ENCODE measurements at regions not wholly inside any gene's neighbourhood (a gene's known extent, or its start where the extent isn't known, plus 50 kb on each side); places are given as distances from the start of the nearest gene placed in this dataset.
A peak's percentile ranks its signal among the peaks of the same experiment; 100 is the strongest.

DNA sequence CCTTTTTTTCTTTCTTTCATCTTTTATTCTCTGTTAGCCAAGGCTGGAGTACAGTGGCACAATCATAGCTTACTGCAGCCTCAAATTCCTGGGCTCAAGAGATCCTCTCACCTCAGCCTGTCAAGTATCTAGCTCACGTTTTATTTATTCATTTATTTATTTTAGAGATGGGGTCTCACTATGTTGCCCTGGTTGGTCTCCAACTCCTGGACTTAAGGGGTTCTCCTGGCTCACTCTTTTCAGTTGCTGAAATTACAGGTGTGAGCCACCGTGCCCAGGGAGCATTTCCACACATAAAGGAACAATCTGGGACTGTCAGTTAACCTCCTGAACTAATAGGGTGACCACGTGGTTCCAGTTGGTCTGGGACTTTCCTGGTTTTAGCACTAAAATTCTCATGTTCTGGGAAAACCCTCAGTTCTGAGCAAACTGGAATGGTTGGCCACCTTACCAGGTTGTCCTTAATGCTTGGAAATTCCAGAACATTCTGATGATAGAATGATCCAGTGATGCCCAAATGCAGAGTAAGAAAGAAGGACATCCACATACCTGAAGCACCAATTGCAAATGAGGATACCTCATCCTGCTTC is 105.5 kb upstream of the ZNF217 start:
- DNase-seq, result no peak

DNA sequence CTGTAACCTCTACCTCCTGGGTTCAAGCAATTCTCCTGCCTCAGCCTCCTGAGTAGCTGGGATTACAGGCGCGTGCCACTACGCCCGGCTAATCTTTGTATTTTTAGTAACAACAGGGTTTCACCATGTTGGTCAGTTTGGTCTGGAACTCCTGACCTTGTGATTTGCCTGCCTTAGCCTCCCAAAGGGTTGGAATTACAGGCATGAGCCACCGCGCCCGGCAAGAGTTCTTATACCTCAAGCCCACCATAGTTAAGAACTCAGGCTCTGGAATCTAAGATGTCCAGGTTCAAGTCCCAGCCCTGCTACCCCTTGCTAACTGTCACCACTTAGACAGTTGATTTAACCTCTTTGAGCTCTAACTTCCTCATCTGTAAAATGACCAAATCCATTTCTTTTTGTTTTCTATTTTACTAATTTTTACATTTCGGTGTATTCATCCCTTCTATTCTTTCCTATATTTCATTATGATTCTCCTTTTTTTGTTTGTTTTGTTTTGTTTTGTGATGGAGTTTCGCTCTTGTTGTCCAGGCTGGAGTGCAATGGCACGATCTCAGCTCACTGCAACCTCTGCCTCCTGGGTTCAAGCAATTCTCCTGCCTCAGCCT is 104.8 kb upstream of the ZNF217 start:
- no peak for DNase-seq

DNA sequence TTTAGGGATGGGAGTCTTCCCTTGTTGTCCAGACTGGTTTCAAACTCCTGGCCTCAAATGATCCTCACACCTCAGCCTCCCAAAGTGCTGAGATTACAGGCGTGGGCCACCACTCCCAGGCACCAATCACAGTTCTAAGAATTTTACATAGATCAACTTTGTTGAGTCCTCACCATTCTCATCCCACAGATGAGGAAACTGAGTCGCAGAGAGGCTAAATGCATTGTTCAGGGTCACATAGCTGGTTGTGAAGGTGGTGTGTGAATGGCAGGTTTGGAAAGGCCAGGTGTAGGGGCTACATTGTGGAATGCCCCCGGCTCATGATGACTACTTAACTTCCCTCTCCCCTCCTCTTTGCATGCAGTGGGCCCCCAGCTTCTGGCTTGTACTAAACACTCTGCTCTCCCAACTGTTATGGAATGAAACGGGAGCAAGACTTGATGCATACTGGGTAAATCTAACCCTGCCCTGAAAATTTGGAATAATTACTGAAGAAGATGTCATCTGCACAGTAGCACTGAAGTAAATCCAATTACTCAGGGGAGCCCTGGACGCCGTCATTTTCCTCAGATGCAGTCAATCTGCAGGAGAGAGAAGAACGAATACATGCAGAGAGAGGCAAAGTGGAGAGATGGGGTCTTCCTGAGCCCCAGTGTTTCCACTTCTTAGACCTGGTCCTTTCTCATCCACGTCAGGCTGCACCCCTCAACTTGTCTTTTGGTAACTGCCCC is 102.3 kb upstream of the ZNF217 start:
- DNase-seq, result no peak

DNA sequence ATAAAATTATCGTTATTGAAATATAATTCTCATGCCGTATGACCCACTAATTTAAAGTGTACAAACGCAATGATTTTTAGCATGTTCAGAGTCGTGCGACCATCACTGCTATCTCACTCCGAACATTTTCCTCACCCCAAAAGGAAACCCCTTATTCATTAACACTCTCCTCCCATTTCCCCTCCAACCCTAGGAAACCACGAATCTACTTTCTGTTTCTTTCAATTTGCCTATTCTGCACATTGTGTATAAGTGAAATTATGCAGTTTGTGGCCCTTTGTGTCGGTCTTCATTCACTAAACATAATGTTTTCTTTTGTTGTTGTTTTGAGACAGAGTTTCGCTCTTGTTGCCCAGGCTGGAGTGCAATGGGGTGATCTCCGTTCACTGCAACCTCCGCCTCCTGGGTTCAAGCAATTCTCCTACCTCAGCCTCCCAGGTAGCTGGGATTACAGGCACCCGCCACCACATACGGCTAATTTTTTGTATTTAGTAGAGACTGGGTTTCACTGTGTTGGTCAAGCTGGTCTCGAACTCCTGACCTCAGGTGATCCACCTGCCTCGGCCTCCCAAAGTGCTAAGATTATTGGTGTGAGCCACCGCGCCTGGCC is 99.7 kb upstream of the ZNF217 start:
- no peak for DNase-seq

DNA sequence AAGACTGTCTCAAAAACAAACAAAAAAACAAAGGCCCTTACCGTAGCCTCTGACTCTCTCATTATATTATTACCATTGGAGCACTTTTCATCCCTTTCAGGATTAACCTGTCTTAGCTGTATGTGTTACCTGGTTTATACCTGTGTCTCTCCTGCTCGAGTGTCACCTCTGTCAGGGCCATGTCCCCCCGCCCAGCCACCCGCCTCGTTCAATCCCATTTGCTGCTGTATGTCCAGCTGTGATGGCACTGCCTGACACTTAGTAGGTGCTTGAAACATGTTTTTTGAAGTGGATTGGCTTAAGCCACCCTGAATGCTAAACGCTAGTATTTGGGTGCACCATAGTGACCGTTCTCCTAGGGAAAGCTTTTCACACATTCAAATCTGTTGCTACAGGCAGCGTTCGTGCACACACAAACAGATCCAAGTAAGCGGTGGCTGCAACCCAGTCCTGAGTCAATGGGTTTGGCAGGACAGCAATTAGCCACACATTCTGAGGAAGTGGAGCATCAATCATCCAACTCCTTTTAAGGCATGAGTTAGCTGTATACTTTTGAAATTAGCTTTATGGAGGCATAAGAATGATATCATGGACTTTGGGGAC is 98.9 kb upstream of the ZNF217 start:
- peak in 38 of 58 donors; percentile 1 to 60 (median 12) for DNase-seq

DNA sequence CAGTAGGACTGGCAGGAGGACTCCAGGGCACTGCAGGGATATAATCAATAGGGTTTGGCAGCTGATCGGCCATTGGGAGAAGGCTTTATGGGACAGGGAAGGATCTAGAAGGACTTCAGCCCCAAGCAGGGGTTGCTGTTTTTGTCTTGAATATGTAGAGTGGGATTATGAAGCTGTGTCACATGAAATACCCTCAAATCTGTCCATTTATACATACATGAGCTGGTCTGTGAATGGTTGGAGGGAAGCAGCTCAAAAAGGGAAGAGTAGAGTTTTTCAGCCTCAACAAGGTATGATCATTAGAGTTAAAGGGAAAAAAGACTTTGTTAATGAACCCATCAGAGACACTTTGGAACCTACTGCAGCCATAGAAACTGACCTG is 98.2 kb upstream of the ZNF217 start:
- no peak for DNase-seq

DNA sequence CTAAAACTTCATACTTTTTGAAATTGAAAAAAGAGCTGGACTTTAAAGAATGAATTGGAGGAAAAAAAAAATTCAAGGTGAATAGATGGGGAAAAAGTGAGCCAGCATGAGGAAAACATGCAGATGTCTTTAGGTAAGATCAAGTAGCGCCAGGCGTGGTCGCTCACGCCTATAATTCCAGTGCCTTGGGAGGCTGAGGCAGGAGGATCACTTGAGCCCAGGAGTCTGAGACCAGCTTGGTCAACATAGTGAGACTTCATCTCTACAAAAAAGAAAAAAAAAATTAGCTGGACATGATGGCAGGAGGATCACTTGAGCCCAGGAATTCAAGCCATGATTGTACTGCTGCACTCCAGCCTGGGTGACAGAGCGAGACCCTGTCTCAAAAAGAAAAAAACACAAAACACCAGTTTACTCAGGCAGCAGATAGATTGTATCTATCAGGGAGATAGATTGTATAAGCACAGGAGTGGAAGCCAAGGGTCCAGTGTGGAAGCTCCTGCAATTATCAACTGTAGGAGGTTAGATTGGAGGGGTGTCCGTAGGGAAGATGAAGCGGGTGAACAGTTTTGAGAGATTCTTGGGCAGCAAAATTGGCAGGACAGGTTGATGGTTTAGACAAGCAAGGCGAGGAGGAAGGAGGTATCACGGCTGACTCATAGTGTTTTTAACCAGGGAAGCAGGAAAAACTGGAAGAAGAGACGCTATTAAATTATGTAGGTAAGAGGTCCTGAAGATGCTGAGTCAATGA is 97.6 kb upstream of the ZNF217 start:
- DNase-seq, result no peak

DNA sequence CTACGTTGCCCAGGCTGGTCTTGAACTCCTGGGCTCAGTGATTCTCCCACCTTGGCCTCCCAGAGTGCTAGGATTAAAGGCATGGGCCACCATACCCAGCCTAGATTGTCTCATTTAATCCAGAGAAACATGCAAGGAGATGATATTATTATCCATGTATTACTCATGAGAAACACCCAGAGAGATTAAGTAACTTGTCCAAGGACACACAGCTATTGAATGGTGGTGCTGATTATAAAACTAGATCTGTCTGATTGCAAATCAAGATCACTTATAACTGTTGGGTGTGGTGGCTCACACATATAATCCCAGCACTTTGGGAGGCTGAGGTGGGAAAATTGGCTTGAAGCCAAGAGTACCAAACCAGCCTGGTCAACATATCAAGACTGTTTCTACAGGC is 94.4 kb upstream of the ZNF217 start:
- DNase-seq, result no peak

DNA sequence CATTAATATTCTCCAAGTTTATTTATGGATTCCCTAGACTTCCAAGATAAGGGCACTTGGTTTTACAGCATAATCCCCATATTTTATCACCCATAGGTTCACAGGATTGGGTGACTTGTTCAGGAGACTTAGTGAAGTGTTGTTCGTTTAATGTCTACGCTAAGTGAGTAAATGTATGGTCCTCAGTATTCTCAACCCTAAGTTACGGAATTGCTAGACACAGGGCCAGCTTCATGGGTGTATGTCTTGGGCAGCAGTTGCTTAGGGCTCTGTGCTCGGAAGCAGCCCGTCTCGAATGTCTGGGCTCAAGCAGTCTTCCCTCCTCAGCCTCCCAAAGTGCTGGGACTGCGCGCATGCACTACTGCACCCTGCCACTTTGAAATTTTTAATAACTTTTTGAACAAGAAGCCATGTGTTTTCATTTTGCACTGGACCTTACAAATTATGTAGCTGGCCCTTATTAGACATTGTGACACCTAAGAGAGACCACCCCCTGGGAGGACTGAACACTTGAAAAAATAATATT is 91.5 kb upstream of the ZNF217 start:
- no peak for DNase-seq

DNA sequence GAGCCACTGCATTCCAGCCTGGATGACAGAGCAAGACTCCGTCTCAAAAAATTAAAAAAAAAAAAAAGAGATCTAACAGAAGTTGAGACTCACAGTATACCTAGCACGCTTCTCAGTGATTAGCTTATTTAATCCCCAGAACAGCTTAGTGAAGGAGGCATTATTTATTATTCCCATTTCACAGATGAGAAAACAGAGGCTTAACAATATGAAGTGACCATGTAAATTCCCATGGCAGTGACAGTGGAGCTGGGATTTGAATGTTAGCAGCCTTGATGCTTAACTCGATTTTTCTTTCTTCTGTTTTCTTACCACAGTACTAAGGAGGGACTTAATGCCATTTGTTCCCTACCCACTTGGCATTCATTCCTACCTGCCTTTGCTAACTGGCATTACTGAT is 89.9 kb upstream of the ZNF217 start:
- DNase-seq, result no peak

DNA sequence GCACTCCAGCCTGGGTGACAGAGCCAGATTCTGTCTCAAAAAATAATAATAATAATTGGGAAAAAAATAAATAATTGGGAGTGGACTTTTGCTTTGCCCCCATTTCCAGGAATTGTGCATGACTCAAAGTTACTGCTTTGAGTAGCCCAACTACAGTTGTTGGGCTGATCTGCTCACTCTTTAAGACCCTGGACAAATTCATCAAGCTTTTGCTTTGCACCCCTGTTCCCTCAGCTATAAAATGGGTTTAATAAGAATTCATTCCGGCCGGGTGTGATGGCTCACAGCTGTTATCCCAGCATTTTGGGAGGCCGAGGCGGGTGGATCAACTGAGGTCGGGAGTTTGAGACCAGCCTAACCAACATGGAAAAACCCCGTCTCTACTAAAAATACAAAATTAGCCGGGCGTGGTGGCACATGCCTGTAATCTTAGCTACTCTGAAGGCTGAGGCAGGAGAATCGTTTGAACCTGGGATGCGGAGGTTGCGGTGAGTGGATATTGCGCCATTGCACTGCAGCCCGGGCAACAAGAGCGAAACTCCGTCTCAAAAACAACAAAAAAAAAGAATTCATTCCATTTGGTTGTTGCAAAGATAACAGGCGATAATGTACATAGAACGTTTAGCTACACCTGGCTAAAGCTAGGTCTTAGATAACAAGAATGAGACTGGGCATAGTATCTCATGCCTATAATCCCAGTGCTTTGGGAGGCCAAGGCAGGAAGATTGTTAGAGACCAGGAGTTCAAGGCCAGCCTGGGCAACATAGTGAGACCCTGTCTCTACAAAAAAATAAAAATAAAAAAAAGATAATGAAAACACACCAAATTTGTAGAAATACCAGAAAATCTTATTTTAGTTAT is 87.9 kb upstream of the ZNF217 start:
- DNase-seq, result no peak

DNA sequence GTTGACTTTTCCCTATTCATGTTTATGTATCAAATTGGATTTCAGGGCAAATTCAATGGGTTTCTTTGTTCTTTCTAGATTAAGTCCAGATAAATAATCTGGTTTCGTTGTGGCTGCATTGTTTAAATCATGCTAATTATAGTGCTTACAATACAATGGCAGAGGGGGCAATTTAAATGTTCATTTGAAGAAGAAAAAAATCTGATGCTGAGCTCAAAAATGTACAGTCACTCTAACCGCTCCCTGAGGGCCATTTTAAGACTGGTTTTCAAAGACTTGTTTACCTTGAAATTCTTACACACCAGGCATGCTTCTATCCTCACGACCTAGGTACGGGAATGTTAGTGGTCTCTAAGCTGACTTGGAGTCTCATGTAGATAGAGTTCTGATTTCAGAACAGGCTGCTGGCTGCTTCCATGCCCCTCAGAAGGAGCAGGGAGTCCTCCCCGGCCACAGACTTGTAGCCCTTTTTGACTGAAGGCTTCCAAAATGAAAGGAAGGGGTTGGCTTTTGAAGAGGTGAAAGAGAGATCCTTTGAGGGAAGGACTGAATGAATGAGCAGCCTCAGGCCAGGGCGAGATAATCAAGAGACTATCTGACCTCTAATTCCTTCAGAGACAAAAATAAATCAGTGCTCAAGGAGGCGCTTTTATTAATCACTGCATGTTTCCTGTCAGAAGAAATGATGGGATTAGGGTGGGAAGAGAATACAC is 86.1 kb upstream of the ZNF217 start:
- peak in 1 of 58 donors; percentile 4 for DNase-seq

DNA sequence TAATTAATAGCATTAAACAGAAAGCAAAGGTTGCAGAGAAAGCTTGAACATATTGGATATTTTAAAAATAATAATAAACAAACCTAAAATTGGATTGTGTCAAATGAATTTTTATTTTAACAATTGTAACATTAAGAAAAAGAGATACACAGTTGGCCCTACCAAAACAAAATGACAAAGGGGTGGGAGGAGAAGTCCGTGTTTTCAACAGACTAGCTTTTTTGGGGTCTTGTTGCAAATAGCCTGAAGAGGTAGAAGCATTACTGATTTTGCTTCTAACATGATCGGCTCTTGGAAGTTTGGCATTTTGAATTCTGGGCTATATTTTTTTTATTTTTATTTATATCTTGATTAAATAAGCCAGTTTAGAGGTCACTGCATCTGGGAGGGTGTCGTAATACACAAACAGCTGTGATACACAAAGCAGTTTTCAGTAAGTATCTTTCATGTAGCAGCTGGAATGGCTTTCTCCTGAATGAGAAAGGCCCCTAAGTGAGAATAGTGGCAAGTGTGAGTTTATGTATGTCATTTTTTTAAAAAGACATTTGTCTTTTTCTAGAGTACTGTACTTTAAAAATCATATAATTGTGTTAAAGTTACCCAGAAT is 85.5 kb upstream of the ZNF217 start:
- DNase-seq, result peak in 1 of 58 donors; percentile 23

DNA sequence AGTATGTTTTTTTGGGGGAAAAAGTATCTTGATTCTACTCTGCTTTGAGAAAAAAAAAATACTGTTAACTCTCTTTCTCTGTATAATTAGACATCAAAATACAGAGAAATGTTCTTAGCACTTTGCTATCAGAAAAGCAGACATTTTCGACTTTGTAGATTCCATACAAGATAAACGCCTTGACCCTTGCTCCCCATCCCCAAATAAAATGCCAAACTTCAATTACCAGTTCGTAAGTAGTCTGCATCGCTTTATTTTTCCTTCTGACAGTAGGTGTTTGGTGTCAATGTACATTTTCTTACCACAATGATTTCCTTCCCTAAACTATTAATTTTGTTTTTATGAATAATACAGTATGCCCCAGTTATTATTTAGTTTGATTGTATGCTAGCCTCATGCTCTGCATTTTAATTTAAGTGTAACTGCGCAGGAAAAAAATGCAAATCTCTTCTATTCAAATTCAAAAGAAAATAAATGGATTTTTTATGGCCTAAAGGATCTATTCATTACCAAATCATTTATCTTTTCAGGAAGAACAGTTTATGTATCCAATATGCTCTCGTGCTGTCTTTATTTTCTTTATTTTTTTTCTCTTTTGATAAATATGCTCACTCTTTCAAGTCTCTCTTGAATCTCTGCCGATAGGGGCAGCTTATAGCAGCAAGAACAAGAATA is 84.8 kb upstream of the ZNF217 start:
- no peak for DNase-seq

DNA sequence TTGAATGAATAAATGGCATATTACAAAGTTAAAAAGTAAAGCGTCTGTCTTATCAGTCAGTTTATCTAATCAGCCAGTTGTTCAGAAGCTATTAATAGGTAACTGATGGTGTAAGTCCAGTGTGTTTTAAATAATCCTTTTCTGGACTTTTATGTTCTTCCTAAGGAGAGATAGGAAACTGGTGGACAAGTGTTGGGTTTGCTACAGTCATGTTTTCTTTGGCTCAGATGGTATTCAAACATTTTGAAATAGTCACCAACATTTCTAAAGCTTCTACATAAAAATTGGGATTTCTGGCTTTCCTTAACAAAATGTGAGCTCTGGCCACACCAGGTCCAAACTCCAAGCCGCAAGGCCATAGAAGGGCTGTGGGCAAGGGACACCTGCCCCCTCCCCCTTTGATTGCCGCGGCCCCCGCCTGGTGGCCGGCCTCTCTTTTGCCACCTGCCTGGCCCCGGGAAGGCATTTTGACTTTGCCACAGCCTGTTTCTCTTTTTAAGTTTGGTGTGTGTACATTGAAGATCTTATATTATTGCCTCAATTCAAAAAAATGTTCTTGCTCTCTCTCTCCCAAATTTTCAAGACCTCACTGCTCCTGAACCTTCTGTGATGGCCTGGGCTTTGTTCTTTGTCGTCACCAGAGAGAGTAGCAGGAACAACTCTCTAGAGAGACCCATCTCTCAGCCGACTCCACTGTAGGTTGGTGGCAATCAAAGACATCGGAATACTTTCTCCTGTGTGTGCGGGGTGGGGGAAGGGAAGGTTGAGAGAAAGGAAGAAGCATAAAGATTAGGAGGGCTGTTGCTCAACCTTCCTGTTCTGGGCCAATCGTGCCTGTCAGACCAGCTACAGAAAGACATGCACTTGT is 84.0 kb upstream of the ZNF217 start:
- DNase-seq, result peak in 15 of 58 donors; percentile 3 to 35 (median 10)

DNA sequence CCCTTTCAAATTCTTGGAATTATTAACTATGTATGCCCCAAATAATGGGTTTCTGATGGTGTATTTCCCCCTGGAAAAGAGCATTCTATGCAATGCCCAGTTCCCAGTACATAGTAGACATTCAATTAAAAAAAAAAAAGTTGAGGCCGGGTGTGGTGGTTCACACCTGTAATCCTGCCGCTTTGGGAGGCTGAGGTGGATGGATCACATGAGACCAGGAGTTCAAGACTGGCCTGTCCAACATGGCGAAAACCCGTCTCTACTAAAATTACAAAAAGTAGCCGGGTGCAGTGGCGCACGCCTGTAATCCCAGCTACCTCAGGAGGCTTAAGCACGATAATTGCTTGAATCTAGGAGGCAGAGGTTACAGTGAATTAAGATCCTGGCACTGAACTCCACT is 83.3 kb upstream of the ZNF217 start:
- DNase-seq, result no peak

DNA sequence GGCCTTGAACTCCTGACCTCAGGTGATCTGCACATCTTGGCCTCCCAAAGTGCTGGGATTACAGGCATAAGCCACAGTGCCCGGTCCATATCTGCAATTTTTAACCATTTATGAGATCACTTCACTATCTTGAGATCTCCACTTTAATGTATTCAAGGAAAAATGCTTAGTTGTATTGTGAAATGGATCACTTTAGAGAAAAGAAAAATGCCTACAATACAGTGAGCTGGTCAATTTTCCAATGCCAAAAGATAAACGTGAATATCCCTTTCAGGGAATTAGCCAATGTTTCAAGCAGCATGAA is 82.8 kb upstream of the ZNF217 start:
- no peak for DNase-seq
